Duodenal mucosa (tissue), 2 donors: ENCODE measurements at regions not wholly inside any gene's neighbourhood (a gene's known extent, or its start where the extent isn't known, plus 50 kb on each side); places are given as distances from the start of the nearest gene placed in this dataset.

ENCODE experiments used
- H3K27ac ChIP-seq: one replicate; pipeline ENCODE4 v1.7.0; 2013; ENCODE audit warnings: low read depth, low read length
- H3K27me3 ChIP-seq, 2 donors: one replicate each; pipeline ENCODE4 v1.7.0; 2013; ENCODE audit warnings: low read length in 2 of 2, control low read depth in 1 of 2; ENCODE audit not compliant: insufficient read depth in 2 of 2, control insufficient read depth in 1 of 2
- H3K36me3 ChIP-seq, 2 donors: one replicate each; pipeline ENCODE4 v1.7.0; 2013; ENCODE audit warnings: low read length in 2 of 2, control low read depth in 1 of 2; ENCODE audit not compliant: insufficient read depth in 2 of 2, control insufficient read depth in 1 of 2
- H3K4me1 ChIP-seq, 2 donors: one replicate each; pipeline ENCODE4 v1.7.0; 2013; ENCODE audit warnings: low read length in 2 of 2, control low read depth in 1 of 2; ENCODE audit not compliant: insufficient read depth in 2 of 2, control insufficient read depth in 1 of 2
- H3K4me3 ChIP-seq, 2 donors: one replicate each; pipeline ENCODE4 v1.7.0; 2013; ENCODE audit warnings: low read length in 2 of 2, low read depth in 1 of 2
- H3K9ac ChIP-seq, 2 donors: one replicate each; pipeline ENCODE4 v1.7.0; 2013; ENCODE audit warnings: low read length in 2 of 2, low read depth in 1 of 2
- H3K9me3 ChIP-seq, 2 donors: one replicate each; pipeline ENCODE4 v1.7.0; 2013; ENCODE audit warnings: low read length in 2 of 2, control low read depth in 1 of 2; ENCODE audit not compliant: control insufficient read depth in 1 of 2

DNA sequence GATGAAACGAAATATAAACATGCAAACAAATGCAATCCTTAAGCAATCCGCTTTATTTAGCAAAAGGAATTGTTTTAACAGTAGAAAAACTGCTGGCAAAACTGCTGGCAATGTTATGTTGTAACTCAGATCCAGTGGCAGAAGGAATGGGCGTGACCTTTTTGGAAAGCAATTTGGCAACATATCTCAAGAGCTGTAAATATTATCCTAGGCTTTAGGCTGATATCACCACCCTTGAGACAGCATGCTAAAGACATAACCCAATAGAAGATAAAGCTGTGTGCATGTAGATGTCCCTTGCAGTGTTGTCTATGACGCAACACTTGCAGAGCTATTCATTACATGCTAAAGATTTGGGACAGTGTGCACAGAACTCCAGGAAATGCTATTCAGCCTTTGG, 138.5 kb downstream of the DICER1 start:
- Histone ChIP-seq H3K4me3 (no peak overlapping the region), H3K9me3 (no peaks in the 10 kb centered on the region), H3K27ac (no peak overlapping the region), H3K36me3 (no peaks in the 10 kb centered on the region), H3K4me1 (no peaks in the 10 kb centered on the region), H3K9ac (no peak overlapping the region), H3K27me3 (no peaks in the 10 kb centered on the region)

DNA sequence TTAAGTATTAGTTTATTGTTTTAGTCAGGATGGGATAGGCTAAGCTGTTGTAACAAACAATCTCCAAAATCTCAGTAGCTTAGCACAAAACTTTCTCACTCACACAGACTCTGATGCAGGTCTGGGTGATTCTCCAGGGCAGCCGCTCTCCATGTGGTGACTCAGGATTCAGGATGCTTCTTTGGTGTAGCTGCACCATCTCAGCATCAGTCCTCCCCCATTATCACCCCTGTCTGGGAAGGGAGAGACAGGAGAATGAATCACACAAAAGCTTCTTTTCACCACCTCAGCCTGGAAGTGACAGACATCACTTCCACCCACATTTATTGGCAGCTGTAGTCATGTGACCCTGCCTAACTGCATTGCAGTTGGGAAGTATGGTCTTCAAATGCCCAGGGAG, 142.3 kb downstream of the DICER1 start:
- no peaks in the 10 kb centered on the region for H3K4me1 ChIP-seq
- no peak overlapping the region for H3K4me3 ChIP-seq
- no peak overlapping the region for H3K9ac ChIP-seq
- no peaks in the 10 kb centered on the region for H3K36me3 ChIP-seq
- no peaks in the 10 kb centered on the region for H3K9me3 ChIP-seq
- H3K27ac ChIP-seq = no peak overlapping the region
- H3K27me3 ChIP-seq = peaks cover 0 to 10% of the 10 kb centered on the region in 2 donors

DNA sequence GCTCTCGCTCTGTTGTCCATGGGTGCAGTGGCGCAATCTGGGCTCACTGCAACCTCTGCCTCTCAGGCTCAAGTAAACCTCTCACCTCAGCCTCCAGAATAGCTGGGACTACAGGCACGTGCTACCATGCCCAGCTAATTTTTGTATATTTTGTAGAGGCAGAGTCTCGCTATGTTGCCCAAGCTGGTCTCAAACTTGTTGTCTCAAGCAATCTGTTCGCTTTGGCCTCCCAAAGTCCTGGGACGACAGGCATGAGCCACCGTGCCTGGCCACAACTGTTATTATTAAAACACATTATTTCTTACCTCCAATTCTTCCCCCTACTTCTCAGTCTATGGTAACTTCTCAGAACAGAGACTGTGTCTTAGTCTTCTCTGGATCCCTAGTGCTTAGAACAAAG, 143.3 kb downstream of the DICER1 start:
- H3K27ac ChIP-seq = no peak overlapping the region
- H3K36me3 ChIP-seq = no peaks in the 10 kb centered on the region
- H3K4me1 ChIP-seq = no peaks in the 10 kb centered on the region
- H3K9me3 ChIP-seq = no peaks in the 10 kb centered on the region
- H3K9ac ChIP-seq = no peak overlapping the region
- peaks cover 0 to 10% of the 10 kb centered on the region in 2 donors for H3K27me3 ChIP-seq
- no peak overlapping the region for H3K4me3 ChIP-seq

DNA sequence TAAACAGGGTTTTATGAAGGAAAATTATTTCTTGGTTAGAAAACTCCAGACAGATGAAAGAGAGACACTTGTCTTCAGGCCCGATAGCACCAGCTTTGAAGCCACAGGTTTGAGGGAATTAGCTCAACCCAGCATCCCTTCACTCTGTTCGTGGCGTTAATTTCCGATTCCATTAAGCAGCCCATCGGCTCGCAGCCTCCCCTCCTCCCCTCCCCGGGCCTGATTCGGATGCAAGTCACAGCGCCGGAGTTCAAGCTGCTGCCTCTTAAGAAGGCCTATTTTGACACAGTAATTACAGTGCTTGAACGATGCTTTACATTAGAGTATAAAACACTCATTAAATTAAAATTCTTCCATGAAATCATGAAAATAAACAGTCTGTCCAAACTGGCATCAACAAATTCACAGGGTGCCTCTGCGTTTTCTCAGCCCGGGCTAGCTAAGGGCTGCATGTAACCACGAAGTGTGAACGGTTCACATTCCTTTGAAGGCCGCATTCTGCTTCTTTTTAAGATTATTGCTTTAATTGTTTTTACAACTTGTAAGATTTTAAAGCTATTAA, 145.8 kb downstream of the DICER1 start:
- Histone ChIP-seq H3K27me3 (peaks cover 0 to 10% of the 10 kb centered on the region in 2 donors), H3K9me3 (no peaks in the 10 kb centered on the region), H3K4me1 (no peaks in the 10 kb centered on the region), H3K4me3 (no peak overlapping the region), H3K27ac (no peak overlapping the region), H3K9ac (no peak overlapping the region), H3K36me3 (no peaks in the 10 kb centered on the region)

DNA sequence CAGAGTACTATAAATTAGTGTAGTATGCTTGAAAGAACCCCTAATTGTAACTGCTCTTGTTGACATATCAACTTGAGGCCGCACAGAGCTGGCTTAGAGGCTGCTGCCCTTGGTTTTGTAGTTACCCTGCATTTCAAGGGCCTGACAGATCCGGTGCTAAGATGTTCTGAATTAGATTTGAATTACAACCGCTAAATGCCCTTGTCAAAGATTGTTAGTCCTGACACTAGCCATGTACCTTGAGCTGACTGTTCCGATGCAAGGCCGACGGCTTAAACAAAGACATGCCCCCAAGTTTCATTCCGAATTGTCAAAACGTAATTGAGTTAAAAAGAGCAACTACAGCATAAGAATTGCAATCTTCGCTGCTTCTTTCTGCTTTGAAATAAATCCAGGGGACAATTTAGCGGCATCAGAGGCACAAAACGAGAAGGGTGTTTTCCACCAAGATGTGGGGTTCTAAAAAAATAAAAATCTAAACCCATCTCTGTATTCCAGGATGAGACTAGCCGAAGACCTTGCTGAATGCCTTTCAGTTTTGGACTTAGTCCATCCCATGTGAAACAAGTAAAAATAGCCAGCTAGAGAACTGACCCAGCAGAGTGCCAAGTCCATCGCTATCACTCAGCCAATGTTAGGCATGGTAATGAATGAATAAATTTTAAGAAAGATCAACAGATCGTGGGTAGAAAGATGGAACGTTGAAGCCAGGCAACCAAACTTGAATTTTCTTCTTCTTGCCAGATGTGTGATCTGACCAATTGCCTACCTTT, 148.7 kb downstream of the DICER1 start:
- Histone ChIP-seq H3K4me1 (no peaks in the 10 kb centered on the region), H3K36me3 (no peaks in the 10 kb centered on the region), H3K9ac (no peak overlapping the region), H3K27ac (no peak overlapping the region), H3K9me3 (no peaks in the 10 kb centered on the region), H3K4me3 (no peak overlapping the region), H3K27me3 (peaks cover 0 to 10% of the 10 kb centered on the region in 2 donors)

- Histone ChIP-seq H3K27me3 (peaks cover 0 to 7% of the 10 kb centered on the region in 2 donors), H3K4me3 (no peak overlapping the region), H3K36me3 (no peaks in the 10 kb centered on the region), H3K9me3 (no peaks in the 10 kb centered on the region), H3K4me1 (no peaks in the 10 kb centered on the region), H3K27ac (no peak overlapping the region), H3K9ac (no peak overlapping the region)
These were observed 149.4 kb downstream of the DICER1 start for GRCh38 chr14:95007921-95008320.

DNA sequence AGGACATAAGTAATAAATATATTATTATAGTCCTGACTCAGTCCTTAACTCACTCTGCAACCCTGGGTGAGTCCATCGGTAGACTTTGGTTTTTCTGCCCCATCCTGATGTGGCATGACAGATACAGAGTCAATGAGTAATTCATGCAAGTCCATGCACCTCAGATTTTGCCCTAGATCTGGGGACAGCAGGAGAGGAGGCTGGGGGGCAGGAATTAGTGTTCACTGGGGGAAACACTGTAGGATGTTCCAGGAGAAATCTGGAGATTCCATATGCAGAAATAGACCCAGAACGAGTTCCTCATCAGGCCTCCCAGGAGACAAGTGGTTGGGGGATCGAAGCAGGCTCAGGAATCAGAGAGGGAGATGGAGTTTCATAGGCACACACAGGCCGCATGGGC, 150.8 kb downstream of the DICER1 start:
- Histone ChIP-seq H3K4me1 (no peaks in the 10 kb centered on the region), H3K27ac (no peak overlapping the region), H3K9me3 (no peaks in the 10 kb centered on the region), H3K36me3 (no peaks in the 10 kb centered on the region), H3K27me3 (peaks cover 0 to 3% of the 10 kb centered on the region in 2 donors), H3K4me3 (no peak overlapping the region), H3K9ac (no peak overlapping the region)

- H3K4me3 ChIP-seq = no peak overlapping the region
- H3K27me3 ChIP-seq = peaks cover 0 to 3% of the 10 kb centered on the region in 2 donors
- no peaks in the 10 kb centered on the region for H3K9me3 ChIP-seq
- no peaks in the 10 kb centered on the region for H3K36me3 ChIP-seq
- H3K27ac ChIP-seq = no peak overlapping the region
- no peaks in the 10 kb centered on the region for H3K4me1 ChIP-seq
- no peak overlapping the region for H3K9ac ChIP-seq
These were observed 151.3 kb downstream of the DICER1 start for GRCh38 chr14:95006051-95006450.

- H3K27ac ChIP-seq = no peak overlapping the region
- no peaks in the 10 kb centered on the region for H3K9me3 ChIP-seq
- H3K9ac ChIP-seq = no peak overlapping the region
- no peaks in the 10 kb centered on the region for H3K36me3 ChIP-seq
- no peak overlapping the region for H3K4me3 ChIP-seq
- H3K4me1 ChIP-seq = no peaks in the 10 kb centered on the region
- H3K27me3 ChIP-seq = no peaks in the 10 kb centered on the region
These were observed 154.0 kb downstream of the DICER1 start for GRCh38 chr14:95003099-95003960.

- no peaks in the 10 kb centered on the region for H3K36me3 ChIP-seq
- peaks cover 7 to 10% of the 10 kb centered on the region in 2 donors for H3K27me3 ChIP-seq
- H3K27ac ChIP-seq = no peak overlapping the region
- no peak overlapping the region for H3K4me3 ChIP-seq
- H3K4me1 ChIP-seq = no peaks in the 10 kb centered on the region
- H3K9me3 ChIP-seq = no peaks in the 10 kb centered on the region
- no peak overlapping the region for H3K9ac ChIP-seq
These were observed 158.6 kb downstream of the DICER1 start for GRCh38 chr14:94998685-94999084.
